HUES64 (cell line): ENCODE measurements at regions not wholly inside any gene's neighbourhood (a gene's known extent, or its start where the extent isn't known, plus 50 kb on each side); places are given as distances from the start of the nearest gene placed in this dataset.

ENCODE experiments used
- H3K27ac ChIP-seq: 2 replicates; pipeline ENCODE4 v1.7.0; 2013; ENCODE audit warnings: low read depth, low read length, inconsistent platforms
- H3K27me3 ChIP-seq: 2 replicates; pipeline ENCODE4 v1.6.1; 2013; ENCODE audit warnings: mild to moderate bottlenecking, low read length; ENCODE audit not compliant: insufficient read depth
- H3K36me3 ChIP-seq: 2 replicates; pipeline ENCODE4 v1.6.1; 2013; ENCODE audit warnings: mild to moderate bottlenecking, low read length; ENCODE audit not compliant: insufficient read depth
- H3K4me1 ChIP-seq: 2 replicates; pipeline ENCODE4 v1.6.1; 2013; ENCODE audit warnings: mild to moderate bottlenecking, low read length, moderate library complexity; ENCODE audit not compliant: insufficient read depth
- H3K4me3 ChIP-seq: 2 replicates; pipeline ENCODE4 v1.5.1; 2013; ENCODE audit warnings: mild to moderate bottlenecking, low read length, moderate library complexity
- H3K9ac ChIP-seq: 2 replicates; pipeline ENCODE4 v1.6.1; 2013; ENCODE audit warnings: mild to moderate bottlenecking, low read depth, low read length
- H3K9me3 ChIP-seq: 2 replicates; pipeline ENCODE4 v1.6.1; 2013; ENCODE audit warnings: low read depth, low read length; ENCODE audit not compliant: insufficient read depth
- WGBS: fragments of 150-250, 120-280 bp; methylation state at CpG from one replicate; pipeline ENCODE4 v1.1.7; 2013; ENCODE audit warnings: missing lambda C conversion rate; 5-methylcytosine and 5-hydroxymethylcytosine counted together

- Histone ChIP-seq H3K4me3 (no peak overlapping the region), H3K27me3 (no peaks in the 10 kb centered on the region), H3K9ac (no peak overlapping the region), H3K4me1 (peaks cover 11% of the 10 kb centered on the region), H3K27ac (no peak overlapping the region), H3K36me3 (no peaks in the 10 kb centered on the region), H3K9me3 (no peaks in the 10 kb centered on the region)
Observed at GRCh38 chr9:81741103-81741502, 51.8 kb upstream of the TLE1 start.

GRCh38 chr9:81748091-81748490 is 58.7 kb upstream of the TLE1 start:
- Histone ChIP-seq H3K27me3 (no peaks in the 10 kb centered on the region), H3K9ac (no peak overlapping the region), H3K36me3 (no peaks in the 10 kb centered on the region), H3K9me3 (no peaks in the 10 kb centered on the region), H3K4me1 (no peaks in the 10 kb centered on the region), H3K4me3 (no peak overlapping the region), H3K27ac (no peak overlapping the region)
- 100% methylated on average over 1 of the region's 1 CpG for WGBS

GRCh38 chr9:81753436-81753835 is 64.1 kb upstream of the TLE1 start:
- no peaks in the 10 kb centered on the region for H3K9me3 ChIP-seq
- H3K4me3 ChIP-seq = no peak overlapping the region
- H3K4me1 ChIP-seq = peaks cover 12% of the 10 kb centered on the region
- no peak overlapping the region for H3K27ac ChIP-seq
- WGBS = 96% methylated on average over 4 of the region's 4 CpGs
- no peak overlapping the region for H3K9ac ChIP-seq
- no peaks in the 10 kb centered on the region for H3K36me3 ChIP-seq
- no peaks in the 10 kb centered on the region for H3K27me3 ChIP-seq

- H3K27me3 ChIP-seq = no peaks in the 10 kb centered on the region
- H3K9ac ChIP-seq = no peak overlapping the region
- H3K36me3 ChIP-seq = no peaks in the 10 kb centered on the region
Observed at GRCh38 chr9:81754245-81754644, 64.9 kb upstream of the TLE1 start.

GRCh38 chr9:81755721-81756120 is 66.4 kb upstream of the TLE1 start:
- Histone ChIP-seq H3K9ac (no peak overlapping the region), H3K27ac (no peak overlapping the region), H3K36me3 (no peaks in the 10 kb centered on the region), H3K4me1 (peaks cover 16% of the 10 kb centered on the region), H3K9me3 (no peaks in the 10 kb centered on the region), H3K4me3 (no peak overlapping the region), H3K27me3 (no peaks in the 10 kb centered on the region)
- WGBS = 91% methylated on average over 5 of the region's 6 CpGs

More at GRCh38 chr9:81754245-81754644, 64.9 kb upstream of the TLE1 start:
- H3K9me3 ChIP-seq = no peaks in the 10 kb centered on the region
- H3K27ac ChIP-seq = no peak overlapping the region
- H3K4me3 ChIP-seq = no peak overlapping the region
- peaks cover 12% of the 10 kb centered on the region for H3K4me1 ChIP-seq

GRCh38 chr9:81756561-81756960 is 67.2 kb upstream of the TLE1 start:
- peaks cover 16% of the 10 kb centered on the region for H3K4me1 ChIP-seq
- WGBS = 85% methylated on average over 5 of the region's 5 CpGs
- H3K27ac ChIP-seq = no peak overlapping the region
- no peak overlapping the region for H3K4me3 ChIP-seq
- H3K9me3 ChIP-seq = no peaks in the 10 kb centered on the region
- H3K27me3 ChIP-seq = no peaks in the 10 kb centered on the region
- H3K36me3 ChIP-seq = no peaks in the 10 kb centered on the region
- no peak overlapping the region for H3K9ac ChIP-seq

GRCh38 chr9:81758123-81758797 is 68.9 kb upstream of the TLE1 start:
- WGBS = 94% methylated on average over 2 of the region's 3 CpGs
- Histone ChIP-seq H3K36me3 (no peaks in the 10 kb centered on the region), H3K9me3 (no peaks in the 10 kb centered on the region), H3K4me1 (peaks cover 16% of the 10 kb centered on the region), H3K27me3 (no peaks in the 10 kb centered on the region), H3K4me3 (no peak overlapping the region), H3K27ac (no peak overlapping the region), H3K9ac (no peak overlapping the region)

- H3K9me3 ChIP-seq = no peaks in the 10 kb centered on the region
- no peak overlapping the region for H3K27ac ChIP-seq
- no peaks in the 10 kb centered on the region for H3K36me3 ChIP-seq
- no peaks in the 10 kb centered on the region for H3K27me3 ChIP-seq
- H3K4me1 ChIP-seq = peaks cover 16% of the 10 kb centered on the region
- H3K4me3 ChIP-seq = no peak overlapping the region
- no peak overlapping the region for H3K9ac ChIP-seq
- WGBS = 76% methylated on average over 3 of the region's 5 CpGs
Observed at GRCh38 chr9:81759680-81760215, 70.4 kb upstream of the TLE1 start.

- Histone ChIP-seq H3K27me3 (no peaks in the 10 kb centered on the region), H3K4me1 (no peaks in the 10 kb centered on the region), H3K36me3 (no peaks in the 10 kb centered on the region)
Observed at GRCh38 chr9:81767921-81768320, 78.6 kb upstream of the TLE1 start.

GRCh38 chr9:81771571-81771970 is 82.2 kb upstream of the TLE1 start:
- Histone ChIP-seq H3K4me3 (no peak overlapping the region), H3K27me3 (no peaks in the 10 kb centered on the region), H3K4me1 (no peaks in the 10 kb centered on the region), H3K9me3 (no peaks in the 10 kb centered on the region), H3K9ac (no peak overlapping the region), H3K27ac (no peak overlapping the region), H3K36me3 (no peaks in the 10 kb centered on the region)
- WGBS = 89% methylated on average over 4 of the region's 4 CpGs

More at GRCh38 chr9:81767921-81768320, 78.6 kb upstream of the TLE1 start:
- Histone ChIP-seq H3K4me3 (no peak overlapping the region), H3K9ac (no peak overlapping the region), H3K27ac (no peak overlapping the region), H3K9me3 (no peaks in the 10 kb centered on the region)

GRCh38 chr9:81772144-81772543 is 82.8 kb upstream of the TLE1 start:
- no peak overlapping the region for H3K9ac ChIP-seq
- H3K36me3 ChIP-seq = no peaks in the 10 kb centered on the region
- no CpG with 5 or more reads among the region's 1 CpG for WGBS
- H3K9me3 ChIP-seq = no peaks in the 10 kb centered on the region
- no peaks in the 10 kb centered on the region for H3K4me1 ChIP-seq
- H3K4me3 ChIP-seq = no peak overlapping the region
- no peak overlapping the region for H3K27ac ChIP-seq
- H3K27me3 ChIP-seq = no peaks in the 10 kb centered on the region

GRCh38 chr9:81776390-81776789 is 87.0 kb upstream of the TLE1 start:
- no peaks in the 10 kb centered on the region for H3K36me3 ChIP-seq
- no peaks in the 10 kb centered on the region for H3K4me1 ChIP-seq
- no peaks in the 10 kb centered on the region for H3K27me3 ChIP-seq
- WGBS = 100% methylated on average over 1 of the region's 1 CpG
- no peak overlapping the region for H3K9ac ChIP-seq
- no peak overlapping the region for H3K27ac ChIP-seq
- H3K4me3 ChIP-seq = no peak overlapping the region
- no peaks in the 10 kb centered on the region for H3K9me3 ChIP-seq
